Amniotic stem cell (primary cell): ENCODE measurements at regions not wholly inside any gene's neighbourhood (a gene's known extent, or its start where the extent isn't known, plus 50 kb on each side); places are given as distances from the start of the nearest gene placed in this dataset.
"Not testable (repeated sequence)": the region's sequence is repeated elsewhere in the genome, so short reads cannot be mapped to it uniquely, and the experiment has no call there.

Experiments used
- DNase-seq: peaks from one replicate; lab custom pipeline; 2025; lab: John Stamatoyannopoulos, UW

DNA sequence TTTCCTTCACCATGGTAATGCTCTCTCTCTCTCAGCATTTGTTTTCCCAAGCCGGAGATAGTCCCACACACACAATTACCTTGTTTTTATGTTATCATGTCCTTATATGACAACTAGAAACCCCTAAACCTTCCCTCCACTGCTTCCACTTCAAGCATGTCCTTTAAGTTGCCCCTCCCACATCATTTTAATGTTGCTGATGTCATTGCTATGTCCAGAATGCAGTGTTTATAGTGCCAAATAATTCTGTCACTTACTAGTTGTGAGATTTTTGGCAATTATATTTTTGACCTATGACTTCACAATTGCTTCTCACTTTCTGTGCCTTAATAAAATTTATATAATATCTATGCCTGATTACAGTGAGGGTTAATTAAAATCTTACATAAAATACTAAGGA is 645.9 kb downstream of the XPNPEP1 start:
- DNase-seq: no peak

DNA sequence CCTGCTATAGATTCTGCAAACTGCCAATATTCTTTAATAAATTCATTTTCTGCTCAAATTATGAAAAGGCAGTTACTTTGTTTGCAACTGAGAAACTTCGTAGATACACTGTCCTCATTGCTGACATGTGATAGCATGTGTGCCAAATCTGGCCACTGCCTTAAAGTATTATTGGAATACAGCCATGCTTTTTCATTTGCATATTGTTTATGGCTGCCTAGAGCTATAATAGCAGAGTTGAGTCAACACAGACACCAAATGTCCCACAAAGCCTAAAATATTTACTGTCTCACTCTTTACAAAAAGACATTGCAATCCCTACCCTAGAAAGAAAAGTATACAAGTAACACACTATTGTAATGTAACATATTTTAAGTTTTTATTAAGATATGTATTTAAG is 647.4 kb downstream of the XPNPEP1 start:
- no peak for DNase-seq

GRCh38 chr10:109274681-109275080 is 648.6 kb downstream of the XPNPEP1 start:
- DNase-seq: no peak

GRCh38 chr10:109270173-109270572 is 653.1 kb downstream of the XPNPEP1 start:
- DNase-seq: no peak

GRCh38 chr10:109264004-109264403 is 659.3 kb downstream of the XPNPEP1 start:
- DNase-seq: no peak

DNA sequence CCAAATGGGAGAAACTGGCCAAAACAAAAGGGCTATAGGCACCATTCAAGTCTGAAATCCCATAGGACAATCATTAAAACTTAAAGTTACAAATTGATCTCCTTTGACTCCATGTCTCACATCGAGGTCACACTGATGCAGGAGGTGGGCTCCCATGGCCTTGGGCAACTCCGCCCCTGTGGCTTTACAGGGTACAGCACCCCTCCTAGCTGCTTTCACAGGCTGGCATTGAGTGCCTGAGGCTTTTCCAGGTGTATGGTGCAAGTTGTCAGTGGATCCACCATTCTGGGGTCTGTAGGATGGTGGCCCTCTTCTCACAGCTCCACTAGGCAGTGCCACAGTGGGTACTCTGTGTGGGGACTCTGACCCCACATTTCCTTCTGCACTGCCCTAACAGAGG is 662.1 kb downstream of the XPNPEP1 start:
- no peak for DNase-seq

DNA sequence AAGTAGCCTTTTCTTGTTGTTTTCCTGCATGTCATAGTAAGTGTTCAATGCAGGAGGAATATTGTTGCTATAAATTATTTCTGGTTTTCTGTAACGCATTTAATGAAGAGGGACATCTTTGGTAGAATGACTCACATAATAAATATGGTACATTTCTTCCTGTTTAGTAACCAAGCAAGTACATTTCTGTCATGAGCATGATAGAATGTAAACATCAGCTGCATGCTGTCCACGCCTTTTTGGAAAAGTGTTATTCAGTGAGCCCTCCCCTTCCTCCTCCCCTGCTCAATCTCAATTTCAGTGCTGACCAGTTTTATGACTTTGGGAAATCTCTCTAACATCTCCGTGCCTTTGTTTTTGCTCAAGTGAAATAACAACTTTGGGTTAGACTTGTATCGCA is 664.0 kb downstream of the XPNPEP1 start:
- DNase-seq: no peak

- no peak for DNase-seq
These were observed 670.0 kb downstream of the XPNPEP1 start for GRCh38 chr10:109253306-109253705.

GRCh38 chr10:109250152-109250551 is 673.2 kb downstream of the XPNPEP1 start:
- no peak for DNase-seq

DNA sequence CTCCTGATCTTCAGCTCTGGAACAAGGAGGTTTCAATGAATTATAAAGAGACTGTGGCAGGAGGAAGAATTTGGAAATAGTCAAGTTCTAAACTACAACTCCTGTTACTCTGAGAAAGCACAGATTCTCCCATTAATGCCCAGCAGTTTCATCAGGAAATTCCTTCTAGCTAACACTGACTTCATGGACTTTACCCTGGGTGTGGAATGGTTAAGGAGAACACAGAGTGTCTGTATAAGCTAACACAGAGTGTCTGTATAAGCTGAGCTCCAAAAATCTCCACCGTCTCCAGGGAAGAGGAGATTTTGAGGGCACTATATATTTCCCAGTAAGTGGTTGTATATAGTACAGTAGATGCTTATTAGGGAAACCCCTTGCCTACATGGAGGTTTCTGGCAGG is 675.5 kb downstream of the XPNPEP1 start:
- DNase-seq: no peak

- DNase-seq: no peak
These were observed 677.5 kb downstream of the XPNPEP1 start for GRCh38 chr10:109245821-109246220.

DNA sequence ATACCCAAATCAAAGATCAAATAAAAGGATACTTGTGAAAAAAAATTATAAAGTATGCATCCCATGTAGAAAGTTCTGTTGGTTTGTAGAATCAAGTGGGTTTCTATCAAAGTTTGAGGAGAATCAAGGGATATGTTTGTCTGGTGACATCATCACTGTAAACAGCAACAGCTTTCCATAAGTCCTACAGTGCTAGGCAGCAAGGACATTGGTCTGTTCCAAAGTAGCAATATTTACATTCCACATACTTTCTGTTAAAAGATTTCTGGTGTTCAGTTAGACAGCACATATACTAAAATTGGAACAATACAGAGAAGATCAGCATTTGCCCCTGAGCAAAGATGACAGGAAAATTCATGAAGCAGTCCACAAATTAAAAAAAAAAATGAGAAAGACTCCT is 683.9 kb downstream of the XPNPEP1 start:
- DNase-seq: no peak

DNA sequence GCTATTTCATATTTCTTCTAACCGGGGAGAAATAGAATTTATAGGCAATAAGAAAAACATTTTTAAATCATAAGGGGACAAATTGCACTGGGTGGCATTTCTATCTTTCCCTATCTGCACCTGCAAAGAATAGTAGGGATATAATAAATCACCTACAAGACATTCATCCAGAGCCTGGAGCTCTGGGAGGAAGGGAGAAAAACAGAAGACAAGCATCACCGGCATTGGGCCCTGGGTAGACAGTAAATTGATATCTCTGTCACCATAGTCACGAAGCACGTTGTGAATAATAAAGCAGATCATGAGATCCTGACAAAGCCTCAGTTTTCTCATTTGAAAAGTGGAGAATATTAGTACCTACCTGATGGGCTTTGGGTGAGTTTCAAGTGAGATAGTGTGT is 685.6 kb downstream of the XPNPEP1 start:
- no peak for DNase-seq

DNA sequence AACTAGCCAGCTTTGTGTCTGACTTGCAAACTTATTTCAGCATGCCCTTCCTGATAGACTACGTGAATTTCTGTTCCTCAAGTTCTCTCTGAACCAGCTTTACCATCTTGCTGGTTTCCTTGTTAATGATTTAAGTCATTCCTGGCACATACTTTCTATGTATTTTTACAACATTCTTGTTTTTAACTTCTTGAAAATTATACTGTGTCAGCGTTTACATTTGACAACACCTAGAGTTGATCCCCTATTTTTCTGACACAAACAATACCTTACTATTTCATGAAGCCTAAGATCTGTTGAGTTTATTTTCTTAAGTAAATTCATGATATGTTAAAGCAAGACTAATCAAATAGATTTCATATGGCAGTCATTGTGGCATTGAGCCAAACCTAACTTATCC is 686.3 kb downstream of the XPNPEP1 start:
- DNase-seq: no peak

GRCh38 chr10:109223533-109223932 is 699.8 kb downstream of the XPNPEP1 start:
- DNase-seq: not testable (repeated sequence)

- no peak for DNase-seq
These were observed 703.2 kb downstream of the XPNPEP1 start for GRCh38 chr10:109219935-109220605.

DNA sequence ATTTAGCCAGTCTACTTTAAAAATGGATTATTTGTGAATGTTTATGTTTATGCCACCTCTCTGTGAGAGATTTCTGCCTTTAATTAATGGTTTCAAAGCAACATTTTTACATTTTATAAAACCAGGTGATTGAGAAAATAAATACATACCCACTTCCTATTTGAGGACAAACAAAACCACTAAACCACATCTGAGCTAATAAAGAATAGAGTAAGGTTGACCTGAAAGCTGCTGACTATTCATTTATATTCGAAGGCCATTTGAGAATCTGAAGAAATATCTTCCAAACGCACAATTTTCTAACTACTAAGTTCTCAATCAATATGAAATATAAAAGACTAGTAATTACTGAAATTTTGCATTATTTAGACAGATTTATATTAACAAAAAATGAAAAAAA is 705.1 kb downstream of the XPNPEP1 start:
- no peak for DNase-seq

DNA sequence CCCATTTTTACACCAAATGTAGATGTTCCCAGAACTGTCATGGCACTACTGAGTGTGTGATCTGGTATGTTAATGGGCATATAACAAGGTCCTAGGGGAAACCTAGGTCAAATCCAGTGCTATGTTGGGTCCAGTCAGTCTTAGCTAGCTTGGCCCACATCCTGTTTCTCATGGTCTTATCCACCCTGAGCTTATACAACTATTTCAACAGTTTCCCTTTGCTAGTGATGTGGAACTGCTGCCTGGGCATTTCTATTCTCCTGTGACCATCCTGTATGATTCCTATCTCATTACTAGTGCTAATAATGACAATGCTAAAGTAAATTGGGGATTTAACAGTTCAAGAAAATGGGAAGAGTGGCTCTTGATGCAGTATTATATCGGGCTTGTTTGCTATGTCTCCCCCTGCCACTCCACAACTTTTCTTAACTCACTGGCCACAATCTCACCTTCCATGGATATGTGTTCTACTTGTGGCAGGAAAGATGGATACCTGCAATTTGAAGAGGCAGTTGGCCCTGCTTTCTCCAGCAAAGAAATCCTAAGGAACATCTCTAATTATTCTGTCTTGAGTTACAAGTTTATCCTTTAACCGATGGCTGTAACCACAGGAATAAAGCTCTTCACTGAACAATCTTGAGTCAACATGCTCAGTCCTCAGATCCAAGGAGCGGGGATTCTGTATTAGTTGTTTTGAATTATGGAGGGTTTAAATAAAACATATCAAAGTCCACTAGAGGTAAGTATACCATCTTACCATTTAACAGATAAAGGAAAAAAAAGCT is 707.8 kb downstream of the XPNPEP1 start:
- no peak for DNase-seq

- DNase-seq: not testable (repeated sequence)
These were observed 708.4 kb downstream of the XPNPEP1 start for GRCh38 chr10:109214891-109215290.

- DNase-seq: no peak
These were observed 716.0 kb downstream of the XPNPEP1 start for GRCh38 chr10:109207361-109207760.

DNA sequence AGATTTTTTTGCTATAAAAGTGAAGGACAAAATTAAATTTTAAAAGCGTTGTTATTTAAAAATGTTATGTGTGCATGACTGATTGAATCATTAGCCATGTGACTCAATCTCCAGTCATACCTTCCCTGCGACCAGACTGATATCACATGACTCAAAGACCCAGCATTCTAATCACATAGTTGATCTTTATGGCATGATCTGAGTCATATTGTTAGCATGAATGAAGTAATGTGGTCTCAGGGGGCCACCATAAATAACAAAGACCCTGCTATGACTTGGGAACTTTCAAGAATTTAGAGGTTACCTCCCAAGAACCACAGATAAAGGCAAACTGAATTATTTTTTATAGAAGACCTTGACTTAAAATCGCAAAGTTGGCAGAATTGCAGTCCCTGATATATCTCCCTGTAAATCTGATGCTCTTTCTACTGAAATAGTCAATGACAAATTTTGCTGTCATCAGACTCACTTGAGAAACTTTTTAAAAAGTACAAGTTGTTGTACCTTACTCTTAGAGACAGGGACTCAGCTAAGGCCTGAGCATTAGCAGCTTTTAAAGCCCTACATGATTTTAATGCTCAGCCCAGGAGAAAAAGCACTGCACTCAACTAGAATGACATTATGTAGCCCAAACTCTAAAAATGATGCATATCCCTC is 717.3 kb downstream of the XPNPEP1 start:
- DNase-seq: peak; percentile 13

GRCh38 chr10:109203646-109204353 is 719.5 kb downstream of the XPNPEP1 start:
- DNase-seq: no peak

DNA sequence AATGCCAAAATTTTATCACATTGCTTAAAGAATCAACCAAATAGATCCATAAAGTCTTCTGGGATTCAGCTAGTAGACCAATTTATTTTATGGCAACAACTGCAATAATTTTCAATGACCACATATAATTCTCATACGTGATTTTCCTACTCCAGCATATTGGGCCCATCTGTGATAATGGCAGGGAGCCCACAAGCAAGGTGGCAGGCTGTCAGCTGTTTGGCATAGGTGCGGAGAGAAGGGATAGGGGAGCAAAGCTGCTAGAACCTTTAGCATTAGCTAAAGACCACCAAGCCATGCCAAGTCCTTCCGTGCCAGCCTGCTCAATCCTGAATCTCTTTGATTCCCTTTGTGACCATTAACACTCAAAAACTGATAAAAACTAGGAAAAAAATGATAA is 721.2 kb downstream of the XPNPEP1 start:
- DNase-seq: no peak
